C1 segment of cervical spinal cord (tissue), 14 donors: ENCODE measurements at regions not wholly inside any gene's neighbourhood (a gene's known extent, or its start where the extent isn't known, plus 50 kb on each side); places are given as distances from the start of the nearest gene placed in this dataset.
"Not testable (repeated sequence)": the region's sequence is repeated elsewhere in the genome, so short reads cannot be mapped to it uniquely, and the experiment has no call there.

ENCODE experiments used
- DNase-seq, 14 donors: peaks; one replicate each; lab custom pipeline; 2025; lab: John Stamatoyannopoulos, UW

- DNase-seq, result no peak
Observed at GRCh38 chr11:86861810-86862209, 61.5 kb downstream of the PRSS23 start.

- DNase-seq, result no peak
Observed at GRCh38 chr11:86863476-86863875, 63.1 kb downstream of the PRSS23 start.

- DNase-seq, result peak in 2 of 14 donors; percentile 12 to 77
Observed at GRCh38 chr11:86865436-86865835, 65.1 kb downstream of the PRSS23 start.

DNA sequence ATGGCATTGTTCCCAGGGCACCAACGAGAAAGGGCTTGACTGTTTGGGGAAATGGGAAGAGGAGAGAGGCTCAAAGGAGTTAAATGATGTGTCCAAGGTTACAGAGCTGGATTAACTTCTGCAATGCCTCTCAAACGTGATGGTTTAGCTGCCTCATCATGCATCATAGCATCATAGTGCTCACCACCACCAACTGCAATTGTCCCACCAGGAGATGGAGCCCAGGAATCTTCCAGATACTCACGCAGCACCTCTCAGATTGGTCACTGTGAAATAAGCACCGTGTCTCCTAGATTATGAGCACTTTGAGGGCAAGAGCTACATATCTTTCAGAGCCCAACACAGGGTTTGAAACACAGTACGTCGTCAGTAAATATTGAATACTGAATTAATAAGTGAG is 69.2 kb downstream of the PRSS23 start:
- DNase-seq, result no peak

DNA sequence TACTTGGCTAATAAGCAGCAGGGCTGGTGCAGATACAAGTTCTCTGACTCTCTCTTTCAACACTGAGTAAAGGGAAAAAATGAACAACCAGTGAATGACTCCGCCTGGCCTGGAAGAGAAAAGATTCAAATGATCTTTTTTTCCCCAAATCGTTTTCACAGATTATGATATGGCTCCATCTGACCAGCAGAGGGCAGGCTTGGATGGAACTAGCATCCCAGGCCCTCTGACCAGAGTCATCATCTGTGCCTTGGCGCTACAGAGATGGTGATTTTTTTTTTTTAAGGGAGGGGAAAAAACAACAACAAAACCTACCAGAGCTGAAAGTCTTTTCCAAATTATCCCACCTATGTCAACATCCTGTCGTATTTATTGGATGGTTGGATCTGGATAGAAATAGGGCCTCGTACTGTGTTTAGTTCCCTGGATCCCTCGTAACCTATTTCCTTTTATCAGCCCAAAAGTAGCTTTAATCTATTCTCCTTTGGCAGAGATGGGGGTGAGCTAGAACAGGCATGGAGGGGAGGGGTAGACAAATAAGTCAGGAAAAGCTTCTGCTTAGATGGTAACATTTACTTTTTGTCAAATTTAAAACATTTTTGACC is 69.7 kb downstream of the PRSS23 start:
- DNase-seq, result peak in 8 of 14 donors; percentile 1 to 21 (median 8)

- DNase-seq, result no peak
Observed at GRCh38 chr11:86873573-86874083, 73.3 kb downstream of the PRSS23 start.

- DNase-seq, result no peak
Observed at GRCh38 chr11:86874304-86875056, 74.1 kb downstream of the PRSS23 start.

GRCh38 chr11:86876716-86877234 is 76.4 kb downstream of the PRSS23 start:
- DNase-seq, result no peak

DNA sequence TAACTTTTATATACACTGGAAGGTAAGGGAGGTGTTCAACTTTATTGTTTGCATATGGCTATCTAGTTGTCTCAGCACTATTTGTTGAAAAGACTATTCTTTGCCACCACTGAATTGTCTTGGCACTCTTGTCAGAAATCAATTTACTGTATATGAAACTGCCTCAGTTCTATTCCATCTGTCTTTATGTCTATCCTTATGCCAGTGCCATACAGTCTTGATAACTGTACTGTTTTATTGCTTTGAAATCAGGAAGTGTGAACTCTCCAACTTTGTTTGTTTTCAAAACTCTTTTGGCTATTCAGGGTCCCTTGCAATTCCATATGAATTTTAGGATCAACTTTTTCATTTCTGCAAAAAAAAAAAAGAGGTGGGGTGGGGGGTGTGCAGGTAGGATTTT is 77.2 kb downstream of the PRSS23 start:
- no peak for DNase-seq

GRCh38 chr11:86879241-86879640 is 76.0 kb downstream of the FZD4 start:
- DNase-seq, result not testable (repeated sequence)

DNA sequence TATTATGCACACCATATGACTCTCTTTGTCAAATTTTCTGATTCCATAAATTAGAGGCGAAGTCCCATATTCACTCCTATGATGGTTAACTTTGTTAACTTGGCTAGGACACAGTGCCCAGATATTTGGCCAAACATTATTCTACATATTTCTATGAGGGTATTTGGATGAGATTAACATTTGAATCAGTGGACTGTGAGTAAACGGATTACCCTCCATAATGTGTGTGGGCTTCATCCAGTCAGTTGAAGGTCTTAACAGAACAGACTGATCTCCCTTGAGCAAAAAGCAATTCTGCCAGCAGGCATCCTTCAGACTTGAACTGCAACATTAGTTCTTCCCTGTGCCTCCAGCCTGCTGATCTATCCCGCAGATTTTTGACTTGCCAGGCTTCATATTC is 69.9 kb downstream of the FZD4 start:
- DNase-seq, result no peak

GRCh38 chr11:86888164-86889000 is 66.8 kb downstream of the FZD4 start:
- no peak for DNase-seq

DNA sequence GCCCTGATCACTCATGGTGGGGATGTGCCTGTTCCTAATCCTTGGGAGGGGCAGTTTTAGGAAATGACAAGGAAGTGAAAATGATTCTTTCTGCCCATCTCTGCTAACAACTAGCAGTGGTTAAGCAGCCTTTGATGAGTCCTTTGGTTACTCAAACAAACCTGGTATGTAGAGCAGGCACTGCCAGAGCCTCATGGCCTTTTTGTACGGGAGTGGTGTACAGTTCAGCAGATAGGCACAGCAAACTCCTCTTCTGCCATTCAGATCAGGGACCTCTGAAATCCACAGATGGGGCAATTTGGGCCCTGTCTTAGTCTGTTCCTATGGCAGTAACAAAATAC is 66.2 kb downstream of the FZD4 start:
- DNase-seq, result no peak

- DNase-seq, result no peak
Observed at GRCh38 chr11:86891036-86891435, 64.2 kb downstream of the FZD4 start.

DNA sequence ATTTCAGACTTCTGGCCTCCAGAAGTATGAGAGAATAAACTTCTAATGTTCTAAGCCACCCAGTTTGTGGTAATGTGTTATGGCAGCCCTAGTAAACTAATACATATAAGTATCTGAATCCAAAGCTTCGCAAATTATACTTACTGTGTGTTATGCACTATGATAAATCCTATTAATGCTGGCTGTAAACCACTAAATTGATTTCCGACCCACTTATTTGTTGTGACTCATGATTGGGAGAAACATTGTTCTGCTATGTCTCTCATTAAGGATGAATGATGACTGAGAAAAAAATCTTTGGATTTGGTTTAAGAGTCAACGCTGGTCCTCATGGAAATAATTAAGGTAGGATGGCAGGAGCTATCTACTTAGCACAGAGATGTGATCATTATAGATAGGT is 62.0 kb downstream of the FZD4 start:
- DNase-seq, result no peak
